H1 (cell line): ENCODE measurements at regions not wholly inside any gene's neighbourhood (a gene's known extent, or its start where the extent isn't known, plus 50 kb on each side); places are given as distances from the start of the nearest gene placed in this dataset.

Experiments used
- BACH1 ChIP-seq: IDR thresholded peaks from 2 replicates; pipeline ENCODE4 v1.6.1; 2012; ENCODE audit warnings: low read length, improper control_type of control experiment
- CHD2 ChIP-seq: IDR thresholded peaks from 2 replicates; pipeline ENCODE4 v1.6.1; 2012; ENCODE audit warnings: low read length, improper control_type of control experiment
- GTF2F1 ChIP-seq: IDR thresholded peaks from 2 replicates; pipeline ENCODE4 v1.6.1; 2012; ENCODE audit warnings: low read depth, low read length, improper control_type of control experiment, borderline replicate concordance
- SAP30 ChIP-seq: fragments of 300-600 bp; sonication (generic); IDR thresholded peaks from 2 replicates; pipeline ENCODE4 v1.7.1; 2012; ENCODE audit warnings: low read length, moderate library complexity, mild to moderate bottlenecking, inconsistent platforms; ENCODE audit not compliant: insufficient read depth, insufficient replicate concordance
- SP1 ChIP-seq: IDR thresholded peaks from 2 replicates; pipeline ENCODE4 v1.6.1; 2011; ENCODE audit warnings: low read depth, low read length
- ZNF274 ChIP-seq: IDR thresholded peaks from 2 replicates; pipeline ENCODE4 v1.7.0; 2012; ENCODE audit warnings: low read length, borderline replicate concordance; ENCODE audit errors: extremely low read depth
- TF ChIP-seq, protein P1 (sequence below): fragments of 300-600 bp; sonication (generic); IDR thresholded peaks from 2 replicates; pipeline ENCODE4 v1.7.1; 2012; ENCODE audit warnings: low read length, moderate library complexity, mild to moderate bottlenecking, inconsistent platforms; ENCODE audit not compliant: insufficient replicate concordance
- TF ChIP-seq, protein P2 (sequence below): IDR thresholded peaks from 2 replicates; pipeline ENCODE4 v1.6.1; 2012; ENCODE audit warnings: inconsistent platforms

DNA sequence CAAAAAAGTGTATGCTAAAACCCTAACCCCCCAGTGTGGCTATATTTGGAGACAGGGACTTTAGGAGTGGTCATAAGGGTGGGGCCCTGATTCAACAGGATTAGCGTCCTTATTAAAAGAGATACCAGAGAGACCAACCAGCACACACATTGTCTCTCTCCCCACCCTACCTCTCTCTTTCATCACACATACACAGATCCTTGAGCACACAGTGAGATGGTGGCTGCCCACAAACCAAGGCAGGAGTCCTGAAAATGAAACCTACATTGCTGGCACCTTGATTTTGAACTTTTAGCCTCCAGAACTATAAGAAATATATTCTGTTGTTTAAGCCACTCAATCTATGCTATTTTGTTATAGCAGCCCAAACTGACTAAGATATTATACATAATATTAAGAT, 224.2 kb downstream of the KDR start (continued):
- TF ChIP-seq, protein P1, sequence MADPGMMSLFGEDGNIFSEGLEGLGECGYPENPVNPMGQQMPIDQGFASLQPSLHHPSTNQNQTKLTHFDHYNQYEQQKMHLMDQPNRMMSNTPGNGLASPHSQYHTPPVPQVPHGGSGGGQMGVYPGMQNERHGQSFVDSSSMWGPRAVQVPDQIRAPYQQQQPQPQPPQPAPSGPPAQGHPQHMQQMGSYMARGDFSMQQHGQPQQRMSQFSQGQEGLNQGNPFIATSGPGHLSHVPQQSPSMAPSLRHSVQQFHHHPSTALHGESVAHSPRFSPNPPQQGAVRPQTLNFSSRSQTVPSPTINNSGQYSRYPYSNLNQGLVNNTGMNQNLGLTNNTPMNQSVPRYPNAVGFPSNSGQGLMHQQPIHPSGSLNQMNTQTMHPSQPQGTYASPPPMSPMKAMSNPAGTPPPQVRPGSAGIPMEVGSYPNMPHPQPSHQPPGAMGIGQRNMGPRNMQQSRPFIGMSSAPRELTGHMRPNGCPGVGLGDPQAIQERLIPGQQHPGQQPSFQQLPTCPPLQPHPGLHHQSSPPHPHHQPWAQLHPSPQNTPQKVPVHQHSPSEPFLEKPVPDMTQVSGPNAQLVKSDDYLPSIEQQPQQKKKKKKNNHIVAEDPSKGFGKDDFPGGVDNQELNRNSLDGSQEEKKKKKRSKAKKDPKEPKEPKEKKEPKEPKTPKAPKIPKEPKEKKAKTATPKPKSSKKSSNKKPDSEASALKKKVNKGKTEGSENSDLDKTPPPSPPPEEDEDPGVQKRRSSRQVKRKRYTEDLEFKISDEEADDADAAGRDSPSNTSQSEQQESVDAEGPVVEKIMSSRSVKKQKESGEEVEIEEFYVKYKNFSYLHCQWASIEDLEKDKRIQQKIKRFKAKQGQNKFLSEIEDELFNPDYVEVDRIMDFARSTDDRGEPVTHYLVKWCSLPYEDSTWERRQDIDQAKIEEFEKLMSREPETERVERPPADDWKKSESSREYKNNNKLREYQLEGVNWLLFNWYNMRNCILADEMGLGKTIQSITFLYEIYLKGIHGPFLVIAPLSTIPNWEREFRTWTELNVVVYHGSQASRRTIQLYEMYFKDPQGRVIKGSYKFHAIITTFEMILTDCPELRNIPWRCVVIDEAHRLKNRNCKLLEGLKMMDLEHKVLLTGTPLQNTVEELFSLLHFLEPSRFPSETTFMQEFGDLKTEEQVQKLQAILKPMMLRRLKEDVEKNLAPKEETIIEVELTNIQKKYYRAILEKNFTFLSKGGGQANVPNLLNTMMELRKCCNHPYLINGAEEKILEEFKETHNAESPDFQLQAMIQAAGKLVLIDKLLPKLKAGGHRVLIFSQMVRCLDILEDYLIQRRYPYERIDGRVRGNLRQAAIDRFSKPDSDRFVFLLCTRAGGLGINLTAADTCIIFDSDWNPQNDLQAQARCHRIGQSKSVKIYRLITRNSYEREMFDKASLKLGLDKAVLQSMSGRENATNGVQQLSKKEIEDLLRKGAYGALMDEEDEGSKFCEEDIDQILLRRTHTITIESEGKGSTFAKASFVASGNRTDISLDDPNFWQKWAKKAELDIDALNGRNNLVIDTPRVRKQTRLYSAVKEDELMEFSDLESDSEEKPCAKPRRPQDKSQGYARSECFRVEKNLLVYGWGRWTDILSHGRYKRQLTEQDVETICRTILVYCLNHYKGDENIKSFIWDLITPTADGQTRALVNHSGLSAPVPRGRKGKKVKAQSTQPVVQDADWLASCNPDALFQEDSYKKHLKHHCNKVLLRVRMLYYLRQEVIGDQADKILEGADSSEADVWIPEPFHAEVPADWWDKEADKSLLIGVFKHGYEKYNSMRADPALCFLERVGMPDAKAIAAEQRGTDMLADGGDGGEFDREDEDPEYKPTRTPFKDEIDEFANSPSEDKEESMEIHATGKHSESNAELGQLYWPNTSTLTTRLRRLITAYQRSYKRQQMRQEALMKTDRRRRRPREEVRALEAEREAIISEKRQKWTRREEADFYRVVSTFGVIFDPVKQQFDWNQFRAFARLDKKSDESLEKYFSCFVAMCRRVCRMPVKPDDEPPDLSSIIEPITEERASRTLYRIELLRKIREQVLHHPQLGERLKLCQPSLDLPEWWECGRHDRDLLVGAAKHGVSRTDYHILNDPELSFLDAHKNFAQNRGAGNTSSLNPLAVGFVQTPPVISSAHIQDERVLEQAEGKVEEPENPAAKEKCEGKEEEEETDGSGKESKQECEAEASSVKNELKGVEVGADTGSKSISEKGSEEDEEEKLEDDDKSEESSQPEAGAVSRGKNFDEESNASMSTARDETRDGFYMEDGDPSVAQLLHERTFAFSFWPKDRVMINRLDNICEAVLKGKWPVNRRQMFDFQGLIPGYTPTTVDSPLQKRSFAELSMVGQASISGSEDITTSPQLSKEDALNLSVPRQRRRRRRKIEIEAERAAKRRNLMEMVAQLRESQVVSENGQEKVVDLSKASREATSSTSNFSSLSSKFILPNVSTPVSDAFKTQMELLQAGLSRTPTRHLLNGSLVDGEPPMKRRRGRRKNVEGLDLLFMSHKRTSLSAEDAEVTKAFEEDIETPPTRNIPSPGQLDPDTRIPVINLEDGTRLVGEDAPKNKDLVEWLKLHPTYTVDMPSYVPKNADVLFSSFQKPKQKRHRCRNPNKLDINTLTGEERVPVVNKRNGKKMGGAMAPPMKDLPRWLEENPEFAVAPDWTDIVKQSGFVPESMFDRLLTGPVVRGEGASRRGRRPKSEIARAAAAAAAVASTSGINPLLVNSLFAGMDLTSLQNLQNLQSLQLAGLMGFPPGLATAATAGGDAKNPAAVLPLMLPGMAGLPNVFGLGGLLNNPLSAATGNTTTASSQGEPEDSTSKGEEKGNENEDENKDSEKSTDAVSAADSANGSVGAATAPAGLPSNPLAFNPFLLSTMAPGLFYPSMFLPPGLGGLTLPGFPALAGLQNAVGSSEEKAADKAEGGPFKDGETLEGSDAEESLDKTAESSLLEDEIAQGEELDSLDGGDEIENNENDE: no peak
- TF ChIP-seq CHD2 (no peak), SP1 (no peak), ZNF274 (no peak), GTF2F1 (no peak), BACH1 (no peak), SAP30 (no peak)
- TF ChIP-seq, protein P2, sequence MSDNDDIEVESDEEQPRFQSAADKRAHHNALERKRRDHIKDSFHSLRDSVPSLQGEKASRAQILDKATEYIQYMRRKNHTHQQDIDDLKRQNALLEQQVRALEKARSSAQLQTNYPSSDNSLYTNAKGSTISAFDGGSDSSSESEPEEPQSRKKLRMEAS: no peak
